GM12865 (cell line): ENCODE measurements at regions not wholly inside any gene's neighbourhood (a gene's known extent, or its start where the extent isn't known, plus 50 kb on each side); places are given as distances from the start of the nearest gene placed in this dataset.
"Not testable (repeated sequence)": the region's sequence is repeated elsewhere in the genome, so short reads cannot be mapped to it uniquely, and the experiment has no call there.

ENCODE experiments used
- DNase-seq: peaks from one replicate; pipeline ENCODE4 v3.0.0; 2010; ENCODE audit warnings: low read depth
- H3K4me3 ChIP-seq: 2 replicates; pipeline ENCODE4 v1.5.1; 2011; ENCODE audit warnings: mild to moderate bottlenecking, low read depth, low read length, control low read depth
- TF ChIP-seq, protein P1 (sequence below): IDR thresholded peaks from 2 replicates; pipeline ENCODE4 v1.5.1; 2011; ENCODE audit warnings: low read length, control low read depth, low read depth, inconsistent platforms; ENCODE audit not compliant: insufficient read depth; ENCODE audit errors: missing control alignments

DNA sequence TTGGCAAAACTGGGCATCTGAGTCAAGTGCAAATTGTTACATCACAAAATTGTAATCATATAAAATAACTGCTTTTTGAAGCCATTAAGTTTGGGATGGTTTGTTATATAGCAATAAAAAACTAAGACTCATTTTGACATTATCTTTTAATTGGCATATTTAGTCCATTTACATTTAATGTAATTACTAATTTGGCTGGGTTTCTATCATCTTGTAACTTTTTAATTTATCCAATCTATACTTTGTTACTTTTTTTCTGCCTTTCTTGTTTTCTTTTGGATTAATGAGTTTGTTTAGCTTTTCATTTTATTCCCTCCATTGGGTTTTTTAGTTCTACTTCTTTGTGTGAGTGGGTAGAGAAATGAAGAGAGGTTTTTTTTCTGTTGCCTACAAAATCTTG, 76.3 kb downstream of the DRAM2 start:
- TF ChIP-seq, protein P1, sequence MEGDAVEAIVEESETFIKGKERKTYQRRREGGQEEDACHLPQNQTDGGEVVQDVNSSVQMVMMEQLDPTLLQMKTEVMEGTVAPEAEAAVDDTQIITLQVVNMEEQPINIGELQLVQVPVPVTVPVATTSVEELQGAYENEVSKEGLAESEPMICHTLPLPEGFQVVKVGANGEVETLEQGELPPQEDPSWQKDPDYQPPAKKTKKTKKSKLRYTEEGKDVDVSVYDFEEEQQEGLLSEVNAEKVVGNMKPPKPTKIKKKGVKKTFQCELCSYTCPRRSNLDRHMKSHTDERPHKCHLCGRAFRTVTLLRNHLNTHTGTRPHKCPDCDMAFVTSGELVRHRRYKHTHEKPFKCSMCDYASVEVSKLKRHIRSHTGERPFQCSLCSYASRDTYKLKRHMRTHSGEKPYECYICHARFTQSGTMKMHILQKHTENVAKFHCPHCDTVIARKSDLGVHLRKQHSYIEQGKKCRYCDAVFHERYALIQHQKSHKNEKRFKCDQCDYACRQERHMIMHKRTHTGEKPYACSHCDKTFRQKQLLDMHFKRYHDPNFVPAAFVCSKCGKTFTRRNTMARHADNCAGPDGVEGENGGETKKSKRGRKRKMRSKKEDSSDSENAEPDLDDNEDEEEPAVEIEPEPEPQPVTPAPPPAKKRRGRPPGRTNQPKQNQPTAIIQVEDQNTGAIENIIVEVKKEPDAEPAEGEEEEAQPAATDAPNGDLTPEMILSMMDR = no peak
- no peak for DNase-seq
- no peak overlapping the region for H3K4me3 ChIP-seq

DNA sequence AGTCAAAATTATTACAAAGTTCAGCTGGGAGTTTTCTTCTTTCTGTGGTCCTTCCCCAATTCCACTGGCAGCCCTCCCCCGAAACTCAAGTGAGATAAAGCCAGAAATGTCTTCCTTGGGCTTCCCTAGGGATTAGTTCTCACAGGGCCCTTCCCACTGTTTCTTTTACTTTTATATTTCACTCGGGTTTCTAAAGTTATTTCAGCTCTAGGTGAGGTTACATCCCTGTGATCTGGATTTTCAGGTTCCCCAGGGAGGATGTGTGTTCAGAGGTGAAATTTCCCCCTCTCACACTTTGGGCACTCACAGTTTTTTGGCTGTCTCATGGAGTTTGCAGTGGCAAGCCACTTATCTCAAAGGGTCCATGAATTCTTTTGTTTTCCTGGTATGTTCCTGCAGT, 77.3 kb downstream of the DRAM2 start:
- TF ChIP-seq, protein P1 = no peak

DNA sequence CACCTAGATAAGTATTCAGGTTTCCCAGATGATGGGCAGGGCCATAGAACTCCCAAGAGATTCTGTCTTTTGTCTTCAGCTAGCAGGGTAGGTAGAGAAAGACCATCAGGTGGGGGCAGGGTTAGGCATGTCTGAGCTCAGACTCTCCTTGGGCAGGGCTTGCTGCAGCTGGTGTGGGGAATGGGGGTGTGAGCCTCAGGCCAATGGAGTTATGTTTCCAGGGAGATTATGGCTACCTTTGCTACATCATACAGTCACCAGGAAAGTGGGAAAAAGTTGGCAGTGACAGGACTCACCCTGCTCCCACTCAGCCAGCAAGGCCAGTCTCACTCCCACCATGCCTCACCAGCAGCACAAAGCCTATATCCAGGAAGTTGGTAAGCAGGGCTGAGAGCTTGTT, 77.8 kb downstream of the DRAM2 start:
- TF ChIP-seq, protein P1 = no peak
- DNase-seq = no peak
- no peak overlapping the region for H3K4me3 ChIP-seq

More for the DNA sequence above, 77.3 kb downstream of the DRAM2 start:
- DNase-seq = no peak
- no peak overlapping the region for H3K4me3 ChIP-seq

DNA sequence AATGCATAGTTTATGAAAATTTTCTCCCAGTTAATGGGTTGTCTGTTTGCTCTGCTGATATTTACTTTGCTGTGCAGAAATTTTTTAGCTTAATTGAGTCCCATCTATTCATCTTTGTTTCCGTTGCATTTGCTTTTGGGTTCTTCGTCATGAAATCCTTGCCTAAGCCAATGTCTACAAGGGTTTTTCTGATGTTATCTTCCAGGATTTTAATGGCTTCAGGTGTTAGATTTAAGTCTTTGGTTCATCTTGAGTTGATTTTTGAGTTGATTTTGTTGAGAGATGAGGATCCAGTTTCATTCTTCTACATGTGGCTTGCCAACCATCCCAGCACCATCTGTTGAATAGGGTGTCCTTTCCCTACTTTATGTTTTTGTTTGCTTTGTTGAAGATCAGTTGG, 85.2 kb downstream of the DRAM2 start:
- no peak overlapping the region for H3K4me3 ChIP-seq
- no peak for DNase-seq
- TF ChIP-seq, protein P1 = no peak

DNA sequence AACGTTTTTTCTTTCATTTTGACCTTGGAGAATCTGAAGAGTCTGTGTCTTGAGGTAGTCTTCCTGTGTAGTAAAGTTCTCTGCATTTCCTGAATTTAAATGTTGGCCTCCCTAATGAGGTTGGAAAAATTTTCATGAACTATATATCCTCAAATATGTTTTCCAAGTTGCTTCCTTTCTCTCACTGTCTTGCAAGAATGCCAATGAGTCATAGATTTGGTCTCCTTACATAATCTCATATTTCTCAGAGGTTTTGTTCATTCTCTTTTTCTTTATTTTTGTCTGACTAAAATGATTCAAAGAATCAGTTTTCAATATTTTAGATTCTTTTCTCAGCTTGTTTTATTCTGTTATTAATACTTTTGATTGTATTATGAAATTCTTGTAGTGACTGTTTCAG, 87.6 kb downstream of the DRAM2 start:
- H3K4me3 ChIP-seq = no peak overlapping the region
- TF ChIP-seq, protein P1 = no peak
- no peak for DNase-seq

DNA sequence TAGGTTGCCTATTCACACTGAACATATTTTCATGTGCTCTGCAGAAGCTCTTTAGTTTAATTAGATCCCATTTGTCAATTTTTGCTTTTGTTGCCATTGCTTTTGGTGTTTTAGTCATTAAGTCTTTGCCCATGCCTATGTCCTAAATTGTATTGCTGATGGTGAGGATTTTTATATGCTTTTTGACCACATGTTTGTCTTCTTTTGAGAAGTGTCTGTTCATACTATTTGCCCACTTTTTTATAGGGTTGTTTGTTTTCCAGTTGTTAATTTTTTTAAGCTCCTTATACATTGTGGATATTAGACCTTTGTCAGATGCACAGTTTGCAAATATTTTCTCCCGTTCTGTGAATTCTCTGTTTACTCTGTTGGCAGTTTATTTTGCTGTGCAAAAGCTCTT, 84.5 kb upstream of the LRIF1 start:
- DNase-seq, H3K4me3 ChIP-seq: not testable (repeated sequence)

DNA sequence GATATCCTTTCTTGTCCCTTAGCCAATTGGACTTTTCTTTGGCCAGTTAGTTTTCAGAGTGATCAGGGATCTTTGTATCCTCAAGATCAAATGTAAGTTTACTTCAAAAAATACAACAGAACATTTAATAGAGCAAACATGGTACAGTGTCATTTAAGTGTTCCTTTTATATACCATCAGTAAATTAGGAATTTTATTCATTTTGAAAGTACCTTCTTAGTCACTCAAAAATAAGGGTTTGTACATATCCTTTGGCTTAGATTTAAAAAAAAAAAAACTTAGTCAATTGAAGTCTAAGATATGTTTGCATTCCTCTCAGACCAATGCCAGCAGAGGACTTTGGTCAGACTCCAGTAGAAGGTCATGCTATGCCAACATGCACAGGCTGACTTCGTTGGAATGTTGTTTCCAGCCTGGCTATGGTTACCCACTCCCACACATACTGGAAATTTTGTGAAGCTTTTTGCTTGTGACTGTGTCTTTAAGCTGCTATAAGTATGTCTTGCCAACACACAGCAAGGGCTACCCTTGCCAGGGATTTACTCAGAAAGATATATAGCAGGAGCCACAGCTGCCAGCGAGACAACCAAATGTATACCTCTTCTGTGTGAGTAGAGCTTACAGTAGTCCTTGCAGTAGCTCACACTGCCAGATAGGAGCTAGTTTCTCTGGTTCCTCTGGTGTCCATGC, 81.5 kb upstream of the LRIF1 start:
- TF ChIP-seq, protein P1 = no peak
- DNase-seq = peak; percentile 15
- H3K4me3 ChIP-seq = no peak overlapping the region
